OCI-LY1 (cell line): ENCODE measurements at regions not wholly inside any gene's neighbourhood (a gene's known extent, or its start where the extent isn't known, plus 50 kb on each side); places are given as distances from the start of the nearest gene placed in this dataset.
"Not testable (repeated sequence)": the region's sequence is repeated elsewhere in the genome, so short reads cannot be mapped to it uniquely, and the experiment has no call there.

Source experiments
- H2AFZ ChIP-seq: fragments of 200-600 bp; sonication (generic), shearing (Covaris generic); 2 replicates; pipeline ENCODE4 v1.6.0; 2014; ENCODE audit warnings: antibody characterized with exemption, mild to moderate bottlenecking, low read length
- H3F3A ChIP-seq: fragments of 200-600 bp; sonication (generic), shearing (Covaris generic); 2 replicates; pipeline ENCODE4 v1.6.0; 2014; ENCODE audit warnings: mild to moderate bottlenecking, antibody characterized with exemption, low read length, moderate library complexity; ENCODE audit not compliant: insufficient read depth
- H3K27ac ChIP-seq: fragments of 200-600 bp; sonication (generic); 2 replicates; pipeline ENCODE4 v1.5.1; 2014; ENCODE audit warnings: low read length, mixed run types, mild to moderate bottlenecking, low read depth; ENCODE audit not compliant: poor library complexity, severe bottlenecking
- H3K27me3 ChIP-seq: fragments of 200-600 bp; sonication (generic); 2 replicates; pipeline ENCODE4 v1.6.0; 2014; ENCODE audit warnings: antibody characterized with exemption, mild to moderate bottlenecking, low read length, moderate library complexity; ENCODE audit not compliant: insufficient read depth
- H3K36me3 ChIP-seq: fragments of 200-600 bp; sonication (generic); 2 replicates; pipeline ENCODE4 v1.6.1; 2014; ENCODE audit warnings: mild to moderate bottlenecking, antibody characterized with exemption, low read length, moderate library complexity, mixed read lengths; ENCODE audit not compliant: insufficient read depth
- H3K4me1 ChIP-seq: fragments of 200-600 bp; sonication (generic); 2 replicates; pipeline ENCODE4 v1.5.1; 2014; ENCODE audit warnings: mild to moderate bottlenecking, low read length, moderate library complexity; ENCODE audit not compliant: insufficient read depth, severe bottlenecking
- H3K4me2 ChIP-seq: fragments of 200-600 bp; sonication (generic), shearing (Covaris generic); 2 replicates; pipeline ENCODE4 v1.6.1; 2014; ENCODE audit warnings: low read length
- H3K4me3 ChIP-seq: fragments of 200-600 bp; sonication (generic); 2 replicates; pipeline ENCODE4 v1.5.1; 2014; ENCODE audit warnings: low read length, low read depth, mild to moderate bottlenecking, mixed read lengths; ENCODE audit not compliant: poor library complexity, severe bottlenecking
- H3K79me2 ChIP-seq: fragments of 200-600 bp; shearing (Covaris generic); 2 replicates; pipeline ENCODE4 v1.6.1; 2016; ENCODE audit warnings: mixed run types, low read length, mixed read lengths; ENCODE audit not compliant: insufficient read depth
- H3K9ac ChIP-seq: fragments of 200-600 bp; sonication (generic), shearing (Covaris generic); 2 replicates; pipeline ENCODE4 v1.6.1; 2014; ENCODE audit warnings: mild to moderate bottlenecking, low read length, mixed read lengths
- H3K9me2 ChIP-seq: fragments of 200-600 bp; sonication (generic), shearing (Covaris generic); 2 replicates; pipeline ENCODE4 v1.6.1; 2014; ENCODE audit warnings: low read depth, mild to moderate bottlenecking, low read length, mixed read lengths
- H3K9me3 ChIP-seq: fragments of 200-600 bp; shearing (Covaris generic); 2 replicates; pipeline ENCODE4 v1.6.1; 2014; ENCODE audit warnings: low read length, mixed read lengths
- H4K20me1 ChIP-seq: fragments of 200-600 bp; sonication (generic), shearing (Covaris generic); 2 replicates; pipeline ENCODE4 v1.6.0; 2016; ENCODE audit warnings: mild to moderate bottlenecking, low read length; ENCODE audit not compliant: insufficient read depth
- EZH2 ChIP-seq: fragments of 200-600 bp; sonication (generic), shearing (Covaris generic); IDR thresholded peaks from 2 replicates; pipeline ENCODE4 v1.8.0; 2017; ENCODE audit warnings: borderline replicate concordance, mixed run types, mild to moderate bottlenecking, antibody characterized with exemption, low read length, moderate library complexity, mixed read lengths
- TF ChIP-seq, protein P1 (sequence below): fragments of 200-600 bp; sonication (generic), shearing (Covaris generic); IDR thresholded peaks from 2 replicates; pipeline ENCODE4 v1.5.1; 2017; ENCODE audit warnings: mild to moderate bottlenecking, antibody characterized with exemption, low read length, moderate library complexity, mixed read lengths

DNA sequence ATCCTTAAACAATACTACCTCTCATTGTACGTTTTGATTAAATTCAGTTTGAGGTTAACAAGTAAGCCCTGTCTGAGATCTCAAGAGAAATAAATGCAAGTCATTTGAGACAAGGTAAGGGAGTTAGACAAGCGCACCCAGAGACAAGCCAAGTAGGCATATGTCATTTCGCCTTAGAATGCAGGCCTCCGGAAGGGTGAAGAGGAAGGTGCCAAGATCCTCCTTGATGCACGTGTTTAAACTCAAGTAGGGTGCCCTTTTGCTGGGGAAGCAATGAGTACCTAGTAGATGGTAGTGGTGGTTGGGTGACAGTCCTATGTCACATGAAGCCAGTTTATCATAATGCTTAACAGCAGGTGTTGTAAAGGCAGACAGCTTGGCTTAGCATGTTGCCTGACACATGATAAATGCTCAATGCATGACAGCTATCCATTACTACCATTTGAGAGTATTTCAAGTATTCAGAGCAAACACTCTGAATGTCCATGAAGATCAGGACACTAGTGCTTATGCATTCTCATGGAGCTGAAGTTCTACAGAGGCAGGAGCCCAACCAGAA, 415.9 kb downstream of the TMEM135 start:
- Histone ChIP-seq H3K9me3 (no peaks in the 10 kb centered on the region), H3K27me3 (no peaks in the 10 kb centered on the region), H3K9ac (no peak overlapping the region), H3K4me3 (no peak overlapping the region), H3K4me1 (peaks cover 15% of the 10 kb centered on the region), H3K79me2 (no peaks in the 10 kb centered on the region), H4K20me1 (no peaks in the 10 kb centered on the region), H3K4me2 (no peak overlapping the region), H3K36me3 (no peaks in the 10 kb centered on the region), H3K27ac (peak overlapping the region; percentile 33), H2AFZ (no peak overlapping the region), H3K9me2 (no peaks in the 10 kb centered on the region), H3F3A (no peaks in the 10 kb centered on the region)
- TF ChIP-seq, protein P1, sequence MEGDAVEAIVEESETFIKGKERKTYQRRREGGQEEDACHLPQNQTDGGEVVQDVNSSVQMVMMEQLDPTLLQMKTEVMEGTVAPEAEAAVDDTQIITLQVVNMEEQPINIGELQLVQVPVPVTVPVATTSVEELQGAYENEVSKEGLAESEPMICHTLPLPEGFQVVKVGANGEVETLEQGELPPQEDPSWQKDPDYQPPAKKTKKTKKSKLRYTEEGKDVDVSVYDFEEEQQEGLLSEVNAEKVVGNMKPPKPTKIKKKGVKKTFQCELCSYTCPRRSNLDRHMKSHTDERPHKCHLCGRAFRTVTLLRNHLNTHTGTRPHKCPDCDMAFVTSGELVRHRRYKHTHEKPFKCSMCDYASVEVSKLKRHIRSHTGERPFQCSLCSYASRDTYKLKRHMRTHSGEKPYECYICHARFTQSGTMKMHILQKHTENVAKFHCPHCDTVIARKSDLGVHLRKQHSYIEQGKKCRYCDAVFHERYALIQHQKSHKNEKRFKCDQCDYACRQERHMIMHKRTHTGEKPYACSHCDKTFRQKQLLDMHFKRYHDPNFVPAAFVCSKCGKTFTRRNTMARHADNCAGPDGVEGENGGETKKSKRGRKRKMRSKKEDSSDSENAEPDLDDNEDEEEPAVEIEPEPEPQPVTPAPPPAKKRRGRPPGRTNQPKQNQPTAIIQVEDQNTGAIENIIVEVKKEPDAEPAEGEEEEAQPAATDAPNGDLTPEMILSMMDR: no peak
- no peak for TF ChIP-seq EZH2

DNA sequence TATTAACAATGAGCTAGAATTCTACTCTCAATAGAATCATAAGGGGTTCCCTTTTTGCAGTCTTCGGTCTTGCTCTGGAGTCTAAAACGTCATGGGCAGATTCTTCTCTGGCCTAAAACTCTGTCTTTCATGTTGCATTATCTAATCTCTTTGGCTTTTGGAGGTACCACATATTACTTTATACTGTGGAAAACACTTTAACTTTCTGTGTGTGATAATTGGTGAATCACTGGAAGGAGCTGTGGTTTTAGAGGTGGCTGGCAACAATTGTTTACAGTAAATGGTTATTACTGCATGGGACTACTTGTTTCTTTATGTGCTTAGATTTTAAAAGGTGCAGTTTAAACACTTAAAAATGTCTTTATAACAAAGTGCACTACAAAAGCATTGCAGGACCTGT, 414.3 kb downstream of the TMEM135 start:
- H3K9me3 ChIP-seq, H3K9ac ChIP-seq, H3K9me2 ChIP-seq, H3K36me3 ChIP-seq, H3K79me2 ChIP-seq, H3K4me3 ChIP-seq, H3K27me3 ChIP-seq, H3F3A ChIP-seq, H4K20me1 ChIP-seq, H3K4me2 ChIP-seq, H3K27ac ChIP-seq, H2AFZ ChIP-seq: not testable (repeated sequence)
- peaks cover 15% of the 10 kb centered on the region for H3K4me1 ChIP-seq

GRCh38 chr11:87451395-87451794, 413.7 kb downstream of the TMEM135 start:
- H3K9me2 ChIP-seq: no peaks in the 10 kb centered on the region
- H3K9ac ChIP-seq: no peak overlapping the region
- H3K79me2 ChIP-seq: no peaks in the 10 kb centered on the region
- no peaks in the 10 kb centered on the region for H3K9me3 ChIP-seq
- no peak overlapping the region for H3K4me2 ChIP-seq
- TF ChIP-seq, protein P1: no peak
- TF ChIP-seq EZH2: no peak
- no peaks in the 10 kb centered on the region for H3F3A ChIP-seq
- peaks cover 15% of the 10 kb centered on the region for H3K4me1 ChIP-seq
- H3K27ac ChIP-seq: no peak overlapping the region
- no peaks in the 10 kb centered on the region for H3K27me3 ChIP-seq
- no peak overlapping the region for H3K4me3 ChIP-seq
- no peak overlapping the region for H2AFZ ChIP-seq
- H3K36me3 ChIP-seq: no peaks in the 10 kb centered on the region
- no peaks in the 10 kb centered on the region for H4K20me1 ChIP-seq

- TF ChIP-seq, protein P1: no peak
- no peak for TF ChIP-seq EZH2
- no peaks in the 10 kb centered on the region for H3F3A ChIP-seq
- H3K27me3 ChIP-seq: no peaks in the 10 kb centered on the region
- H4K20me1 ChIP-seq: no peaks in the 10 kb centered on the region
- H3K4me2 ChIP-seq: no peak overlapping the region
- H3K9me3 ChIP-seq: no peaks in the 10 kb centered on the region
- H3K9me2 ChIP-seq: no peaks in the 10 kb centered on the region
- H3K9ac ChIP-seq: no peak overlapping the region
- H3K4me1 ChIP-seq: no peaks in the 10 kb centered on the region
- no peaks in the 10 kb centered on the region for H3K36me3 ChIP-seq
- no peak overlapping the region for H3K27ac ChIP-seq
- H2AFZ ChIP-seq: no peak overlapping the region
- no peaks in the 10 kb centered on the region for H3K79me2 ChIP-seq
- H3K4me3 ChIP-seq: no peak overlapping the region
Measured at GRCh38 chr11:87447606-87448005, 409.9 kb downstream of the TMEM135 start.
